A549 (cell line): ENCODE measurements at regions not wholly inside any gene's neighbourhood (a gene's known extent, or its start where the extent isn't known, plus 50 kb on each side); places are given as distances from the start of the nearest gene placed in this dataset.

Experiments
- ATAC-seq, 2 experiments: fragments of 200-7000 bp in 1 of 2; fragments of >200 bp in 1 of 2; cut with Nextera tagmentation in 1 of 2; cut with Tn5 transposase in 1 of 2; 3 replicates each; pipeline versions ENCODE4 v1.8.0 to v1.9.1; 2018 to 2020; ENCODE audit warnings: mild to moderate bottlenecking in 1 of 2, moderate library complexity in 1 of 2
- CTCF ChIA-PET: fragments of 300-600 bp; sonication (Branson Sonifier 250); formaldehyde crosslinking; extraction: SDS; loops from one replicate; lab custom pipeline; 2021; ENCODE audit warnings: antibody characterized with exemption, inconsistent platforms; lab: Yijun Ruan, JAX
- POLR2A ChIA-PET: fragments of 350-600 bp; formaldehyde crosslinking; extraction: SDS; loops from one replicate; lab custom pipeline; 2021; ENCODE audit warnings: antibody characterized with exemption, inconsistent platforms; lab: Yijun Ruan, JAX
- DNase-seq, 2 experiments: peaks; one replicate each; pipeline versions ENCODE4 v3.0.0 to v3.0.0-alpha.2; 2011 to 2016; ENCODE audit warnings: low read depth in 1 of 2, low spot score in 1 of 2
- FAIRE-seq: peaks from 2 replicates; lab custom pipeline; 2011; peaks lifted over from hg19 to GRCh38; lab: Jason Lieb, UNC
- H3K27ac ChIP-seq, 2 experiments: fragments of >200 bp; sonication (Bioruptor Twin); formaldehyde crosslinking; 3 replicates each; pipeline ENCODE4 v1.5.1; 2016 to 2017
- H3K4me1 ChIP-seq: fragments of >200 bp; sonication (Bioruptor Twin); formaldehyde crosslinking; 3 replicates; pipeline ENCODE4 v1.6.1; 2016
- H3K4me2 ChIP-seq: fragments of >200 bp; sonication (Bioruptor Twin); formaldehyde crosslinking; 3 replicates; pipeline ENCODE4 v1.6.1; 2016
- H3K4me3 ChIP-seq: fragments of >200 bp; sonication (Bioruptor Twin); formaldehyde crosslinking; 3 replicates; pipeline ENCODE4 v1.5.1; 2016
- H3K9me3 ChIP-seq: fragments of >200 bp; sonication (Bioruptor Twin); formaldehyde crosslinking; 3 replicates; pipeline ENCODE4 v1.6.1; 2016
- BHLHE40 ChIP-seq: IDR thresholded peaks from 2 replicates; pipeline ENCODE4 v1.6.1; 2012; ENCODE audit warnings: low read depth, low read length, inconsistent platforms
- CTCF ChIP-seq: fragments of >200 bp; sonication (Bioruptor Twin); formaldehyde crosslinking; IDR thresholded peaks from 3 replicates; pipeline ENCODE4 v1.5.1; 2016
- EHMT2 ChIP-seq: fragments of 200-600 bp; sonication (generic); IDR thresholded peaks from 2 replicates; pipeline ENCODE4 v1.6.1; 2016; ENCODE audit warnings: antibody characterized with exemption, low read depth, mild to moderate bottlenecking, moderate library complexity
- FOSB ChIP-seq: fragments of 250-450 bp; sonication (Bioruptor Pico); IDR thresholded peaks from 2 replicates; pipeline ENCODE4 v1.5.0; 2020; ENCODE audit warnings: mild to moderate bottlenecking, moderate library complexity
- HMGXB4 ChIP-seq: fragments of 250-450 bp; sonication (Bioruptor Pico); IDR thresholded peaks from 2 replicates; pipeline ENCODE4 v1.5.0; 2021; ENCODE audit warnings: mild to moderate bottlenecking, moderate library complexity, borderline replicate concordance
- HOXB13 ChIP-seq: fragments of 250-450 bp; sonication (Bioruptor Pico); IDR thresholded peaks from 2 replicates; pipeline ENCODE4 v1.5.0; 2020; ENCODE audit warnings: low read depth, mild to moderate bottlenecking, moderate library complexity
- JUNB ChIP-seq: fragments of >200 bp; sonication (Bioruptor Twin); formaldehyde crosslinking; IDR thresholded peaks from 2 replicates; pipeline ENCODE4 v1.6.1; 2016
- KDM1A ChIP-seq: fragments of 200-600 bp; sonication (generic); IDR thresholded peaks from 2 replicates; pipeline ENCODE4 v1.6.1; 2016; ENCODE audit warnings: low read depth, mild to moderate bottlenecking
- MYC ChIP-seq: IDR thresholded peaks from 2 replicates; pipeline ENCODE4 v1.6.1; 2012; ENCODE audit warnings: mild to moderate bottlenecking, inconsistent platforms, low read length, improper control_type of control experiment, borderline replicate concordance
- NFE2L2 ChIP-seq: fragments of 150-350 bp; conservative IDR thresholded peaks from 2 replicates; pipeline ENCODE4 v1.6.1; 2014; ENCODE audit warnings: low read length
- NPAS2 ChIP-seq: fragments of 250-450 bp; sonication (Bioruptor Pico); IDR thresholded peaks from 2 replicates; pipeline ENCODE4 v1.8.0; 2022; ENCODE audit warnings: mild to moderate bottlenecking, moderate library complexity, borderline replicate concordance
- POLR2A ChIP-seq: IDR thresholded peaks from 2 replicates; pipeline ENCODE4 v1.6.1; 2012; ENCODE audit warnings: mild to moderate bottlenecking, low read length
- RAD21 ChIP-seq, 2 experiments: fragments of >200 bp in 1 of 2; sonication (Bioruptor Twin) in 1 of 2; formaldehyde crosslinking in 1 of 2; IDR thresholded peaks in 1 of 2; conservative IDR thresholded peaks in 1 of 2; 2 replicates in 1 of 2; 3 replicates in 1 of 2; pipeline ENCODE4 v1.6.1; 2012 to 2018; ENCODE audit warnings: inconsistent platforms in 1 of 2
- RCOR1 ChIP-seq: fragments of 150-350 bp; IDR thresholded peaks from 2 replicates; pipeline ENCODE4 v1.6.1; 2014; ENCODE audit warnings: antibody characterized with exemption, low read length, low read depth
- SMC3 ChIP-seq: fragments of >200 bp; sonication (Bioruptor Twin); formaldehyde crosslinking; IDR thresholded peaks from 3 replicates; pipeline ENCODE4 v1.6.1; 2018; ENCODE audit warnings: inconsistent platforms
- ZC3H11A ChIP-seq: fragments of 450-650 bp; IDR thresholded peaks from 2 replicates; pipeline ENCODE4 v1.6.1; 2014; ENCODE audit warnings: antibody characterized with exemption, mild to moderate bottlenecking
- ZNF302 ChIP-seq: fragments of 250-450 bp; sonication (Bioruptor Pico); IDR thresholded peaks from 2 replicates; pipeline ENCODE4 v1.9.0; 2021; ENCODE audit warnings: inconsistent platforms, mild to moderate bottlenecking, moderate library complexity
- WGBS: methylation state at CpG from one replicate; pipeline ENCODE4 v1.1.6; 2017; ENCODE audit errors: missing lambda C conversion rate; 5-methylcytosine and 5-hydroxymethylcytosine counted together
- TF ChIP-seq, protein P1 (sequence below): fragments of 250-450 bp; sonication (Bioruptor Pico); IDR thresholded peaks from 2 replicates; pipeline ENCODE4 v1.5.0; 2020; ENCODE audit warnings: low read depth, mild to moderate bottlenecking, moderate library complexity
- TF ChIP-seq, protein P2 (sequence below): fragments of 200-600 bp; sonication (generic); IDR thresholded peaks from 2 replicates; pipeline ENCODE4 v1.6.1; 2016; ENCODE audit warnings: antibody characterized with exemption, mild to moderate bottlenecking, moderate library complexity

GRCh38 chr13:103772576-103772975 lies 706.4 kb upstream of the SLC10A2 start:
- 10% methylated on average over 8 of the region's 8 CpGs for WGBS
- DNase-seq (peak; percentile 1 to 12), FAIRE-seq (no peak), ATAC-seq (peak in 1 of 2 experiments; percentile 59; a peak in 2 of 6 replicates)
- no peak overlapping the region for H3K4me3 ChIP-seq
- H3K4me2 ChIP-seq, result no peak overlapping the region
- ChIA-PET CTCF (interaction anchor here (0.7 kb wide), 1 partner anchor 12 kb away, joined by 3 read pairs; no protein-coding TSS in a partner anchor), POLR2A (no interaction called here)
- no peaks in the 10 kb centered on the region for H3K4me1 ChIP-seq
- H3K9me3 ChIP-seq, result no peaks in the 10 kb centered on the region
- H3K27ac ChIP-seq, result no peak overlapping the region
- TF ChIP-seq FOSB (no peak), CTCF (peak; percentile 19; the same call in 1 of the 3 replicates), KDM1A (no peak), RAD21 (conservative IDR thresholded peaks at IDR 0.05 in 1 of 2, IDR thresholded peaks at IDR 0.05 in 1 of 2) (peak in 1 of 2 experiments; percentile 12; a peak in 1 of 5 replicates)
- TF ChIP-seq, protein P1, sequence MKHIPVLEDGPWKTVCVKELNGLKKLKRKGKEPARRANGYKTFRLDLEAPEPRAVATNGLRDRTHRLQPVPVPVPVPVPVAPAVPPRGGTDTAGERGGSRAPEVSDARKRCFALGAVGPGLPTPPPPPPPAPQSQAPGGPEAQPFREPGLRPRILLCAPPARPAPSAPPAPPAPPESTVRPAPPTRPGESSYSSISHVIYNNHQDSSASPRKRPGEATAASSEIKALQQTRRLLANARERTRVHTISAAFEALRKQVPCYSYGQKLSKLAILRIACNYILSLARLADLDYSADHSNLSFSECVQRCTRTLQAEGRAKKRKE (CRISPR knock-in tag), result no peak
- TF ChIP-seq, all 56 proteins: peak for 2

DNA sequence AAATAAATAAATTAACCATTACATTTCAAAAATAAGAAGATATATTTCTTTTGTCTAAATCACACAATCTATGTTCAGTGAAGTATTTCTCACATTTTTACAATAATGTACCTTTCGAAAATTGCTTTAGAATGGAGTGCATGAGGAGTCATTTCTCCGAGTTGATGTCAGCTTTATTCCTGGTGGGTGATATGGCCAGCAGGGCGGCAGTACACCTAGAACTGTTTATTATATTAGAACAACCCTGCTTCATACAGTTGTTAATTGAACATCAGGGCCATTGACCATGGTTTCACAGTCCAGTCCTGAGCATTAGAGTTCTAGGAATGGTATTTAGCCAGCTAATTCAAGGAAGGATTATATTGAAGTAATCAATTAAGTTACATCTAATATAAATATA lies 696.3 kb upstream of the SLC10A2 start:
- no peaks in the 10 kb centered on the region for H3K9me3 ChIP-seq
- FAIRE-seq (no peak), DNase-seq (no peak), ATAC-seq (no peak)
- 16% methylated on average over 3 of the region's 3 CpGs for WGBS
- no peak overlapping the region for H3K4me2 ChIP-seq
- POLR2A ChIA-PET, result no interaction called here
- H3K4me3 ChIP-seq, result no peak overlapping the region
- CTCF ChIA-PET, result no interaction called here
- TF ChIP-seq RCOR1, result no peak
- TF ChIP-seq SMC3, result no peak
- TF ChIP-seq POLR2A, result no peak
- no peak for TF ChIP-seq ZNF302 (CRISPR knock-in tag)
- TF ChIP-seq EHMT2, result no peak
- no peak for TF ChIP-seq MYC
- no peak for TF ChIP-seq HMGXB4 (CRISPR knock-in tag)
- TF ChIP-seq JUNB, result no peak
- TF ChIP-seq, protein P2, sequence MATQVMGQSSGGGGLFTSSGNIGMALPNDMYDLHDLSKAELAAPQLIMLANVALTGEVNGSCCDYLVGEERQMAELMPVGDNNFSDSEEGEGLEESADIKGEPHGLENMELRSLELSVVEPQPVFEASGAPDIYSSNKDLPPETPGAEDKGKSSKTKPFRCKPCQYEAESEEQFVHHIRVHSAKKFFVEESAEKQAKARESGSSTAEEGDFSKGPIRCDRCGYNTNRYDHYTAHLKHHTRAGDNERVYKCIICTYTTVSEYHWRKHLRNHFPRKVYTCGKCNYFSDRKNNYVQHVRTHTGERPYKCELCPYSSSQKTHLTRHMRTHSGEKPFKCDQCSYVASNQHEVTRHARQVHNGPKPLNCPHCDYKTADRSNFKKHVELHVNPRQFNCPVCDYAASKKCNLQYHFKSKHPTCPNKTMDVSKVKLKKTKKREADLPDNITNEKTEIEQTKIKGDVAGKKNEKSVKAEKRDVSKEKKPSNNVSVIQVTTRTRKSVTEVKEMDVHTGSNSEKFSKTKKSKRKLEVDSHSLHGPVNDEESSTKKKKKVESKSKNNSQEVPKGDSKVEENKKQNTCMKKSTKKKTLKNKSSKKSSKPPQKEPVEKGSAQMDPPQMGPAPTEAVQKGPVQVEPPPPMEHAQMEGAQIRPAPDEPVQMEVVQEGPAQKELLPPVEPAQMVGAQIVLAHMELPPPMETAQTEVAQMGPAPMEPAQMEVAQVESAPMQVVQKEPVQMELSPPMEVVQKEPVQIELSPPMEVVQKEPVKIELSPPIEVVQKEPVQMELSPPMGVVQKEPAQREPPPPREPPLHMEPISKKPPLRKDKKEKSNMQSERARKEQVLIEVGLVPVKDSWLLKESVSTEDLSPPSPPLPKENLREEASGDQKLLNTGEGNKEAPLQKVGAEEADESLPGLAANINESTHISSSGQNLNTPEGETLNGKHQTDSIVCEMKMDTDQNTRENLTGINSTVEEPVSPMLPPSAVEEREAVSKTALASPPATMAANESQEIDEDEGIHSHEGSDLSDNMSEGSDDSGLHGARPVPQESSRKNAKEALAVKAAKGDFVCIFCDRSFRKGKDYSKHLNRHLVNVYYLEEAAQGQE, result no peak
- no peak for TF ChIP-seq BHLHE40
- no peak for TF ChIP-seq NFE2L2
- TF ChIP-seq ZC3H11A, result no peak
- TF ChIP-seq NPAS2 (CRISPR knock-in tag), result no peak
- TF ChIP-seq HOXB13 (CRISPR knock-in tag), result no peak
- no peaks in the 10 kb centered on the region for H3K4me1 ChIP-seq
- H3K27ac ChIP-seq, result no peak overlapping the region
